ENCODE measurements at regions not wholly inside any gene's neighbourhood (a gene's known extent, or its start where the extent isn't known, plus 50 kb on each side); places are given as distances from the start of the nearest gene placed in this dataset.

DNA sequence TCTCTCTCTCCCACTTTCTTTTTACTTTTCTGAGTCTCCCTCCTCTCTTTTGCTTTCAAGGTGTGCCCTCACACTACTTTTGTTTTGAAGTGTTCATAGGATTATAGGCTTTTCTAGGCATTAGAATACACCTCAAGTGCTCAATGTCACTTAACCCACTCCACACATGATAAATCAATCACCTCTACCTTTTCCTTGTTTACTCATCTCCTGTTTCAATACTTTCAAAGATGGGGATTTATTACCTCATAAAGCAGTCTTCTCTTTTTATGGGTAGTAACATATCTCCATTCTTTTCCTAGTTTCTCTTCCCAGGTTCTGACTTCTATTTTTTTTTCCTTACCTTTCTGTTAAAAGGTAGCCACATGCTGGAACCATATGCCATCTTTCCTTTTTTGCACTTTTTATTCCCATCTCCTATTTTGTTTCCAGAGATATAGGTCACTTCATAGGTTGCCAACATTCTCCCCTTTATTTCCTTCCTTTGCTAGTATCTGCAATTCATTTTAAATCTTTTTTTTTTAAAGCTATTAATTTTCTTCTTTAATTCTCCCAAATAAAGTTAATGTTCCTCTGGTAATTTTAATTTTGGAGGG lies 137.6 kb upstream of the SLC10A2 start:
- Histone ChIP-seq H3K9ac (ENCODE audit: low read depth, low read length) (no peak overlapping the region), H3K36me3 (ENCODE audit: insufficient read depth, low read length) (no peaks in the 10 kb centered on the region), H3K4me1 (ENCODE audit: insufficient read depth, low read length) (no peaks in the 10 kb centered on the region), H3K9me3 (ENCODE audit: control insufficient read depth, insufficient read depth, low read length) (no peaks in the 10 kb centered on the region)

DNA sequence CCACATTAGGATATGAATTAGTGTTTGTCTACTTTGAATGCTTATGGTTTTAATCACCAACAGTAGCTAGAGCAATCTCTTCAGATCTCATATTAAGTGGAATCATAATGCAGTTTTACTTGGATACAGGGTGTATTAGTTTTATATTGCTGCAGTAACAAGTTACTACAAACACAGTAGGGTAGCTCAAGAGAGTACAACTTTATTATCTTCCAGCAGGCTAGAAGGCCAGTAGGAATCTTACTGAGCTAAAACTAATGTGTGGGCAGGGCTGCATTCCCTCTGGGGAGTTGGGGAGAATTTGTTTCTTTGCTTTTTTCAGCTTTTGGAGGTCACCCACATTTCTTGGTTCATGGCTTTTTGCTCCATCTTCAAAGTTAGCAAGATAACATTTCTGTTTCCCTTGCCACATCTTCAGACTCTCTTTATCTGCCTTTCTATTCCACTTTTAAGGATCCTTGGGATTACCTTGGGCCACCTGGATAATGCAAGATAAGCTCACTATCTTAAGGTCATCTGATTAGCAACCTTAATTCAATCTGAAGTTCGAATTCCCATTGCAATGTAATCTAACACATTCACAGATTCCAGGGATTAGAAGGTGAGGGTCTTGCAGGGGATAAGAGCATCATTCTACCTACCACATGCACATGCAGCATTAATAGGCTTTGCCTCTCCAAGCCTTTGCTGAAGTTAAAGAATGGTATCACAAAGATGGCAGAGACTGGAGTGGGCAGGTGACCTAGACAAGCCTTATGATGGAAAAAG lies 134.1 kb upstream of the SLC10A2 start:
- no peaks in the 10 kb centered on the region for H3K4me1 ChIP-seq (ENCODE audit: insufficient read depth, low read length)
- H3K9ac ChIP-seq (ENCODE audit: low read depth, low read length), result no peak overlapping the region
- no peaks in the 10 kb centered on the region for H3K9me3 ChIP-seq (ENCODE audit: control insufficient read depth, insufficient read depth, low read length)
- H3K36me3 ChIP-seq (ENCODE audit: insufficient read depth, low read length), result no peaks in the 10 kb centered on the region

DNA sequence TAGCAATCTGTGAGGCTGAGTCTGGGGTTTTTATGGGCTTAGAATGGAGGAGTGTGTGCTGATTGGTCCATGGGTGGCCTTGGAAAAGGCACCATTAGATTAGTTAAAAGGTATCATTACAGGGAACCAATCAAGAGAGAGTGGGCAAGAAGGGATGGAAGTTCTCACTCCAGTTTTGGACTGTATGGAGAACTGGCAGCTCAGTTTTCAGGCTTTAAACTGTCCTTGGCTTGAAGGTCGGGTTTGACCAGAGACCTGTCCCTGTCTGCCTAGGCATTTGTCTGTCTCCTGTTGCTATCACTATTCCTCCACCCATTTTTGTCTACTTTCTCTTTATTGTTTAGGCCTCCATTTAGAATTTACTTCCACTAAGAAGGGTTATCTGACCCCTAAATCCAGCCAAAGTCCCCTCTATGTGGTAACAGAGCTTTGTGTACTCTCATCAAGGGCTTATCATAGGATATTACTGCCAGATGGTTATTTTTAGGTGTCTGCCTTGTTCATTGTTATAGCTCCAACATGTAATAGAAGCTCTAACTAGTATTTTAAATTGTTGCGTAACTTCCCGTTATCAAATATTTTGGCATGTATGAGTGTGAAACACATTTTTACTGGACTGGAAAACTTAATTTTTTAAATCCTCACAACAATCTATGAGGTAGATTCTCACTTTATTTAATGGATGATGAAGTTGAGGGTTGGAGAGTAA lies 133.3 kb upstream of the SLC10A2 start:
- Histone ChIP-seq H3K9ac (ENCODE audit: low read depth, low read length) (no peak overlapping the region), H3K36me3 (ENCODE audit: insufficient read depth, low read length) (no peaks in the 10 kb centered on the region), H3K4me1 (ENCODE audit: insufficient read depth, low read length) (no peaks in the 10 kb centered on the region)

GRCh38 chr13:103196356-103196755 lies 130.1 kb upstream of the SLC10A2 start:
- Histone ChIP-seq H3K9ac (ENCODE audit: low read depth, low read length) (no peak overlapping the region), H3K4me1 (ENCODE audit: insufficient read depth, low read length) (no peaks in the 10 kb centered on the region), H3K9me3 (ENCODE audit: control insufficient read depth, insufficient read depth, low read length) (no peaks in the 10 kb centered on the region), H3K36me3 (ENCODE audit: insufficient read depth, low read length) (no peaks in the 10 kb centered on the region)

More for the DNA sequence above, 133.3 kb upstream of the SLC10A2 start:
- H3K9me3 ChIP-seq (ENCODE audit: control insufficient read depth, insufficient read depth, low read length), result no peaks in the 10 kb centered on the region

- Histone ChIP-seq H3K4me1 (ENCODE audit: insufficient read depth, low read length) (no peaks in the 10 kb centered on the region), H3K9ac (ENCODE audit: low read depth, low read length) (no peak overlapping the region), H3K36me3 (ENCODE audit: insufficient read depth, low read length) (no peaks in the 10 kb centered on the region), H3K9me3 (ENCODE audit: control insufficient read depth, insufficient read depth, low read length) (no peaks in the 10 kb centered on the region)
These were observed 129.5 kb upstream of the SLC10A2 start for GRCh38 chr13:103195762-103196161.

- H3K36me3 ChIP-seq (ENCODE audit: insufficient read depth, low read length), result no peaks in the 10 kb centered on the region
- H3K9me3 ChIP-seq (ENCODE audit: control insufficient read depth, insufficient read depth, low read length), result no peaks in the 10 kb centered on the region
- H3K4me1 ChIP-seq (ENCODE audit: insufficient read depth, low read length), result no peaks in the 10 kb centered on the region
- no peak overlapping the region for H3K9ac ChIP-seq (ENCODE audit: low read depth, low read length)
These were observed 128.7 kb upstream of the SLC10A2 start for GRCh38 chr13:103194871-103195270.

- H3K9ac ChIP-seq (ENCODE audit: low read depth, low read length), result no peak overlapping the region
- H3K9me3 ChIP-seq (ENCODE audit: control insufficient read depth, insufficient read depth, low read length), result no peaks in the 10 kb centered on the region
- H3K4me1 ChIP-seq (ENCODE audit: insufficient read depth, low read length), result no peaks in the 10 kb centered on the region
- no peaks in the 10 kb centered on the region for H3K36me3 ChIP-seq (ENCODE audit: insufficient read depth, low read length)
These were observed 126.4 kb upstream of the SLC10A2 start for GRCh38 chr13:103192511-103193135.

DNA sequence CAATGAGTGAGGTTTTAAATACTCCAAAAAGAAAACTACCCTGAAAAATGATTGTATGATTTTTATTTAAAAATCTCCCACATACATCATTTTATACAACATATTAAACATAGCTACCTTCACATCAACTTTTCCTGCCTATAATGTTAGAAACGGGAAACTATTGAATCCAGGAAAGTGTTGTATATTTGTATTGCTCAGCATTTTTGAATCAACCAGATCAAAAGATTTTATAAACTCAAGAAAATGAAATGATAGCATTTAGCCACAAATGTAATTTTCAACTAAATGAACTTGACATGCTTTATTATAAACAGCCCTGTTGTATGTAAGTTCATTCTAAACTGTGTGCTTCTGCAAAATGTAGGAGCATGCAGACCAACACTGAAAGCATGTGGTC lies 124.6 kb upstream of the SLC10A2 start:
- Histone ChIP-seq H3K36me3 (ENCODE audit: insufficient read depth, low read length) (no peaks in the 10 kb centered on the region), H3K9me3 (ENCODE audit: control insufficient read depth, insufficient read depth, low read length) (no peaks in the 10 kb centered on the region), H3K4me1 (ENCODE audit: insufficient read depth, low read length) (no peaks in the 10 kb centered on the region), H3K9ac (ENCODE audit: low read depth, low read length) (no peak overlapping the region)

GRCh38 chr13:103188713-103189326 lies 122.6 kb upstream of the SLC10A2 start:
- Histone ChIP-seq H3K9me3 (ENCODE audit: control insufficient read depth, insufficient read depth, low read length) (no peaks in the 10 kb centered on the region), H3K9ac (ENCODE audit: low read depth, low read length) (no peak overlapping the region), H3K36me3 (ENCODE audit: insufficient read depth, low read length) (no peaks in the 10 kb centered on the region), H3K4me1 (ENCODE audit: insufficient read depth, low read length) (no peaks in the 10 kb centered on the region)

DNA sequence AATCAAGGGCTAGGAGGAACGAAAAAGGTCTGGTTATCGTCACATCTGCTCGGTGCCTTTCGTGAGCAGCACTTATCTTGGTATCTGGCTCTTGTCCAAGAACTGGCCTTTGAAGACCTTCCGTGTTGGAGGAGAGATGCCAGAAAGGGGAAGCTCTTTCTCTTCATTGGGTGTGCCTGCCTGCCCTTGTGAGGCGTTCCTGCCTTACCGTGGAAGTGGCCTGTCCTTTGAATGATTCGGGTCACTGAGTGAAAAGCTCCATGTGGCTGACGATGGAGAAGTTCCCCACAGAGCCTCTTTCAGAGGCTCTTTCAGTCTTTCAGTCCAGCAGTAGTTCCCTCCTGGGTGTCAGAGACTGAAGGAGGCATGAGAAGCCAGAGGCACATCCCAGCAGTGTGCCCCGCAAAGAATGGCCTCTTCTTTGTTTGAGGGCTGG lies 121.5 kb upstream of the SLC10A2 start:
- Histone ChIP-seq H3K4me1 (ENCODE audit: insufficient read depth, low read length) (no peaks in the 10 kb centered on the region), H3K9ac (ENCODE audit: low read depth, low read length) (no peak overlapping the region), H3K9me3 (ENCODE audit: control insufficient read depth, insufficient read depth, low read length) (no peaks in the 10 kb centered on the region), H3K36me3 (ENCODE audit: insufficient read depth, low read length) (no peaks in the 10 kb centered on the region)

DNA sequence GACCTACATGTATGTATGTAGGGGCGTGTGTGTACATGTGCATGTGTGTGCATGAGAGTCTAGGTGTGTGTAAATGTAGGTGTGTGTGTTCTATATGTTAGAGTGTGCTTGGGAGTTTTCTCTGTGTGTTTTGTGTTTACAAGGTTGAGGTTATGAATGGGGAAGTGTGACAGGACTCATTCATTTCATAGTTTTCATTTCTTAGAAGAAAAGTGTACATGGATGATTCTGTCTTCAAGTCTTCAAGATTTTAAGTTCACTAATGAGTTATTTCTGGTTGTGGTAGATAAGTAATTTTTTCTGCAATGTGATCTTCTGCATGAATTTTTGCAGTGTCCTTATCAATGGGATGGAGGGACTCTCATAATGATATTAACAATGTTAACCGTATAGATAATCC lies 118.2 kb upstream of the SLC10A2 start:
- no peaks in the 10 kb centered on the region for H3K9me3 ChIP-seq (ENCODE audit: control insufficient read depth, insufficient read depth, low read length)
- H3K4me1 ChIP-seq (ENCODE audit: insufficient read depth, low read length), result no peaks in the 10 kb centered on the region
- no peak overlapping the region for H3K9ac ChIP-seq (ENCODE audit: low read depth, low read length)
- no peaks in the 10 kb centered on the region for H3K36me3 ChIP-seq (ENCODE audit: insufficient read depth, low read length)

DNA sequence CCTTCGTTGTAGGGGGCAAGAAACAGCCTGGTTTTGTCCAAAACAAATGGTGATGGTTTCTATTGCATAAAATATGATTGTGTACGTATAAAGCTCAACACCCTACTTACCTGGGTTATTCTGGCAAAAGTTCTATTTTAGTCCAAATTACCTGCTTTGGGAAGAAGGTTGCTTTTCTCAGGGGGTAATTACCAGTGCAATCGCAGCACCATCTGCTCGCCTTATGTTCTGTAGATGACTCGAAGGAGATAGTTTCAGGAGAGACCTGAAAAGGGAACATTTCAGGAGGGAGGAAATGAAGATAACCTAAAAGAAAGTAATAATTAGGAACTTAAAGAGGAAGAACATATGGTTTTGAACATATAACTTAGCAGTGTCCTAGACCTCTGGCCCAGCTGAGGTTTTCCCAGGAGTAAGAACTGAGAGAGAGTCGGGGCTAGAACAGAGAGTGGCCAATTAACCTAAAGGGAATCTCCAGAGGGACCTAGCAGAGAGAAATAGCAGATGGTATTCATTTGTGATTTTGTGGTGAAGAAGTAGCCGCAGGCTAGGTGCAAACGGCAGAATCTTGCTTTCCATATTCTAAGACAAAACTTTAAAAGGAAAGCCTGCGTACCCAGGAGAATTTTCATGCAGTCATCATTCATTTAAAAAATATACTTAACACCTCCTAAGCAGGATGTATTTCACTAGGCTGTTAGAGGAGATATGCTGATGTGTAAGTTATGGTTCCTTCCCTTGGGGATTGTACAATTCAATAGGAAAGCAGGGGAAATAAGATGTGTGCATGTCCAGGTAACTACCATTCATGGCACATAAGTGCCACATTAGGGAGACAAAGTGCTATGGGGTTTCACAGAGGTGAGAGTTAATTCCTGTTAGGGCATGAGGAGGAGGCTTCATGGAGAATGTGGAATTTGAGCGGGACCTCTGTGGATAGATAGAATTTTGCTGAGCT lies 113.0 kb upstream of the SLC10A2 start:
- Histone ChIP-seq H3K36me3 (ENCODE audit: insufficient read depth, low read length) (no peaks in the 10 kb centered on the region), H3K4me1 (ENCODE audit: insufficient read depth, low read length) (no peaks in the 10 kb centered on the region), H3K9me3 (ENCODE audit: control insufficient read depth, insufficient read depth, low read length) (no peaks in the 10 kb centered on the region), H3K9ac (ENCODE audit: low read depth, low read length) (no peak overlapping the region)

- no peaks in the 10 kb centered on the region for H3K4me1 ChIP-seq (ENCODE audit: insufficient read depth, low read length)
- H3K9ac ChIP-seq (ENCODE audit: low read depth, low read length), result no peak overlapping the region
- no peaks in the 10 kb centered on the region for H3K36me3 ChIP-seq (ENCODE audit: insufficient read depth, low read length)
- no peaks in the 10 kb centered on the region for H3K9me3 ChIP-seq (ENCODE audit: control insufficient read depth, insufficient read depth, low read length)
These were observed 108.7 kb upstream of the SLC10A2 start for GRCh38 chr13:103174966-103175365.
